ENCODE measurements at regions not wholly inside any gene's neighbourhood (a gene's known extent, or its start where the extent isn't known, plus 50 kb on each side); places are given as distances from the start of the nearest gene placed in this dataset.

DNA sequence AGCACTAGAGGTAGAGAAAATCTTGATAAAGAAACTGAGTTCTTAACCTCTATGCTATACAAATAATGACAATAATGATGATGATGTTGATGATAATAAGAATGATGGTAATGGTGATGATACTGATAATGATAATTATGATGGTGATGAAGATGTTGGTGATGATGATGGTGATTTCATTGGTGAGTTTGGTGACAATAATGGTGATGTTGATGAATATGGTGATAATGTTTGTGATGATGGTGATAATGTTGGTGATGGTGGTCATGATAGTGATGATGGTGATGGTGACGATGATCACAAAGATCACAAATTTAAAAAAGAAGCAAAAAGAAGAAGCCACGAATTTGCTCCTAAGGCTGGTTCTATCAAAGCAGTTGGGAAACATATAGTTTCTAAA lies 519.0 kb upstream of the C16orf82 start:
- Histone ChIP-seq H4K20me1 (ENCODE audit: low read depth) (no peaks in the 10 kb centered on the region), H3K36me3 (no peaks in the 10 kb centered on the region), H3K79me2 (ENCODE audit: low read depth) (no peaks in the 10 kb centered on the region), H3K9me3 (ENCODE audit: low read depth) (no peaks in the 10 kb centered on the region), H3K9ac (no peak overlapping the region), H3F3A (ENCODE audit: low read depth) (no peaks in the 10 kb centered on the region), H3K27ac (no peak overlapping the region), H2AFZ (replicated peaks) (no peak overlapping the region), H3K4me2 (no peak overlapping the region), H3K4me1 (no peaks in the 10 kb centered on the region), H3K27me3 (no peaks in the 10 kb centered on the region), H3K4me3 (no peak overlapping the region)
- TF ChIP-seq EZH2 (IDR thresholded peaks at IDR 0.05) (no peak), EZH2phosphoT487 (IDR thresholded peaks at IDR 0.05) (no peak)
- TF ChIP-seq, protein P1, sequence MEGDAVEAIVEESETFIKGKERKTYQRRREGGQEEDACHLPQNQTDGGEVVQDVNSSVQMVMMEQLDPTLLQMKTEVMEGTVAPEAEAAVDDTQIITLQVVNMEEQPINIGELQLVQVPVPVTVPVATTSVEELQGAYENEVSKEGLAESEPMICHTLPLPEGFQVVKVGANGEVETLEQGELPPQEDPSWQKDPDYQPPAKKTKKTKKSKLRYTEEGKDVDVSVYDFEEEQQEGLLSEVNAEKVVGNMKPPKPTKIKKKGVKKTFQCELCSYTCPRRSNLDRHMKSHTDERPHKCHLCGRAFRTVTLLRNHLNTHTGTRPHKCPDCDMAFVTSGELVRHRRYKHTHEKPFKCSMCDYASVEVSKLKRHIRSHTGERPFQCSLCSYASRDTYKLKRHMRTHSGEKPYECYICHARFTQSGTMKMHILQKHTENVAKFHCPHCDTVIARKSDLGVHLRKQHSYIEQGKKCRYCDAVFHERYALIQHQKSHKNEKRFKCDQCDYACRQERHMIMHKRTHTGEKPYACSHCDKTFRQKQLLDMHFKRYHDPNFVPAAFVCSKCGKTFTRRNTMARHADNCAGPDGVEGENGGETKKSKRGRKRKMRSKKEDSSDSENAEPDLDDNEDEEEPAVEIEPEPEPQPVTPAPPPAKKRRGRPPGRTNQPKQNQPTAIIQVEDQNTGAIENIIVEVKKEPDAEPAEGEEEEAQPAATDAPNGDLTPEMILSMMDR (IDR thresholded peaks at IDR 0.05): no peak
- peaks cover 7% of the 10 kb centered on the region for H3K4me1 Mint-ChIP-seq
- DNase-seq (ENCODE audit: low spot score): no peak
- H3K4me3 Mint-ChIP-seq: no peak overlapping the region
- H3K36me3 Mint-ChIP-seq: no peaks in the 10 kb centered on the region
- H3K27me3 Mint-ChIP-seq (ENCODE audit: insufficient read depth, low read depth): peaks cover 6% of the 10 kb centered on the region
- no peaks in the 10 kb centered on the region for H3K9me3 Mint-ChIP-seq
- no peak overlapping the region for H3K27ac Mint-ChIP-seq

DNA sequence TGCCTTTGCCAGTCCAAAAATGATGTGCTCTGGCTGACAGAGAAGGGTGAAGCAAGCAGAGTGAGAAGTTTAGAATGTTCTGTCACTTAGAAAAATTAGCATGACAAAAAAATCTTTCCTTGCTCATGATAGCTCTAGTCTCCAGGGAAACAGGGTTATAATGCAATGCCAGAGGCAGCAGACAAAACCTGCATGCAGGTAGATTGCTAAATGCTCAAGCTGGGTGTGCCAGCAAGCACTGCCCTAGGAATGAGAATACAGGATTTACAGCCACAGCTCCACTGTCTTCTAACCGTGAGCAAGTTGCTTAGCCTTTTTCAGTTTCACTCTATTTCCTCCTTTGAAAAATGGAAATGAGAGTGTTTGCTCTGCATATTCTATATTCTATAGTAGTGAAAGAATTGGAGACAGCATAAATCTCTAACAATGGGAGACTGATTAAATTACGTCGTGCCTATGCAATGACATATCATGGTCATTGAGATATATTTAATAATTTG lies 516.6 kb upstream of the C16orf82 start:
- no peaks in the 10 kb centered on the region for H3K27me3 ChIP-seq
- Mint-ChIP-seq H3K4me3 (no peak overlapping the region), H3K36me3 (no peaks in the 10 kb centered on the region), H3K27ac (no peak overlapping the region), H3K9me3 (no peaks in the 10 kb centered on the region), H3K4me1 (peaks cover 7% of the 10 kb centered on the region), H3K27me3 (ENCODE audit: insufficient read depth, low read depth) (peaks cover 6% of the 10 kb centered on the region)
- H3K4me3 ChIP-seq: no peak overlapping the region
- no peaks in the 10 kb centered on the region for H4K20me1 ChIP-seq (ENCODE audit: low read depth)
- H3K9ac ChIP-seq: no peak overlapping the region
- peak overlapping the region; percentile 18 for H2AFZ ChIP-seq (replicated peaks)
- no peaks in the 10 kb centered on the region for H3K9me3 ChIP-seq (ENCODE audit: low read depth)
- H3K4me2 ChIP-seq: no peak overlapping the region
- no peaks in the 10 kb centered on the region for H3K4me1 ChIP-seq
- TF ChIP-seq, protein P1 (IDR thresholded peaks at IDR 0.05): no peak
- no peak for TF ChIP-seq EZH2phosphoT487 (IDR thresholded peaks at IDR 0.05)
- TF ChIP-seq EZH2 (IDR thresholded peaks at IDR 0.05): no peak
- H3F3A ChIP-seq (ENCODE audit: low read depth): no peaks in the 10 kb centered on the region
- H3K36me3 ChIP-seq: no peaks in the 10 kb centered on the region
- H3K27ac ChIP-seq: no peak overlapping the region
- H3K79me2 ChIP-seq (ENCODE audit: low read depth): no peaks in the 10 kb centered on the region
- no peak for DNase-seq (ENCODE audit: low spot score)

DNA sequence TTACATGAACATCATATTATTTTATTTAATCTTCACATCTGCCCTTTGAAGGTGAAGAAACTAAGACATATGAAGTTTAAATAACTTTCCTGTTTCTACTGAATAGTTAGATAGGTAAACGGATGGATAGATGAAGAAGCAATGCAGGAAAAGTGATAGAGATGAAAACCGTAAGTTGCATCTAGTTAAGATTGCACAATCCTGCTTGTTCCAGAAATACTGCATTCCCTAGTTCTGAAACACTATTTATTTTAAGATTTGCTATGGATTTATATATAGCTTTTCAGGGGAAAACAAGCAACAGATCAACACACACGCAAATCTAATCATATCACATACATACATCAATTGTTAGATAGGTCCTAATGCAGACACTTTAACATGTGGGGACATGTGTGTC lies 512.7 kb upstream of the C16orf82 start:
- Histone ChIP-seq H3K79me2 (ENCODE audit: low read depth) (no peaks in the 10 kb centered on the region), H4K20me1 (ENCODE audit: low read depth) (no peaks in the 10 kb centered on the region), H3K9ac (no peak overlapping the region), H3K4me1 (no peaks in the 10 kb centered on the region), H3K9me3 (ENCODE audit: low read depth) (no peaks in the 10 kb centered on the region), H3K27ac (no peak overlapping the region), H3K27me3 (no peaks in the 10 kb centered on the region), H3K4me3 (no peak overlapping the region), H3K36me3 (no peaks in the 10 kb centered on the region), H2AFZ (replicated peaks) (no peak overlapping the region), H3F3A (ENCODE audit: low read depth) (no peaks in the 10 kb centered on the region), H3K4me2 (no peak overlapping the region)
- Mint-ChIP-seq H3K4me3 (no peak overlapping the region), H3K9me3 (no peaks in the 10 kb centered on the region), H3K27me3 (ENCODE audit: insufficient read depth, low read depth) (peaks cover 5% of the 10 kb centered on the region), H3K36me3 (no peaks in the 10 kb centered on the region), H3K27ac (no peak overlapping the region), H3K4me1 (peaks cover 7% of the 10 kb centered on the region)
- DNase-seq (ENCODE audit: low spot score): no peak
- TF ChIP-seq, protein P1 (IDR thresholded peaks at IDR 0.05): no peak
- TF ChIP-seq EZH2phosphoT487 (IDR thresholded peaks at IDR 0.05) (no peak), EZH2 (IDR thresholded peaks at IDR 0.05) (no peak)
